NB4 (cell line): ENCODE measurements at regions not wholly inside any gene's neighbourhood (a gene's known extent, or its start where the extent isn't known, plus 50 kb on each side); places are given as distances from the start of the nearest gene placed in this dataset.

ENCODE experiments used
- MAX ChIP-seq: IDR thresholded peaks from 2 replicates; pipeline ENCODE4 v1.6.1; 2011; ENCODE audit warnings: low read depth, low read length
- POLR2A ChIP-seq: IDR thresholded peaks from 2 replicates; pipeline ENCODE4 v1.6.1; 2011; ENCODE audit warnings: mild to moderate bottlenecking; ENCODE audit not compliant: insufficient read length; ENCODE audit errors: extremely low read depth
- TF ChIP-seq, protein P1 (sequence below): IDR thresholded peaks from one replicate; pipeline ENCODE4 v1.5.1; 2012; ENCODE audit warnings: low read depth, low read length

DNA sequence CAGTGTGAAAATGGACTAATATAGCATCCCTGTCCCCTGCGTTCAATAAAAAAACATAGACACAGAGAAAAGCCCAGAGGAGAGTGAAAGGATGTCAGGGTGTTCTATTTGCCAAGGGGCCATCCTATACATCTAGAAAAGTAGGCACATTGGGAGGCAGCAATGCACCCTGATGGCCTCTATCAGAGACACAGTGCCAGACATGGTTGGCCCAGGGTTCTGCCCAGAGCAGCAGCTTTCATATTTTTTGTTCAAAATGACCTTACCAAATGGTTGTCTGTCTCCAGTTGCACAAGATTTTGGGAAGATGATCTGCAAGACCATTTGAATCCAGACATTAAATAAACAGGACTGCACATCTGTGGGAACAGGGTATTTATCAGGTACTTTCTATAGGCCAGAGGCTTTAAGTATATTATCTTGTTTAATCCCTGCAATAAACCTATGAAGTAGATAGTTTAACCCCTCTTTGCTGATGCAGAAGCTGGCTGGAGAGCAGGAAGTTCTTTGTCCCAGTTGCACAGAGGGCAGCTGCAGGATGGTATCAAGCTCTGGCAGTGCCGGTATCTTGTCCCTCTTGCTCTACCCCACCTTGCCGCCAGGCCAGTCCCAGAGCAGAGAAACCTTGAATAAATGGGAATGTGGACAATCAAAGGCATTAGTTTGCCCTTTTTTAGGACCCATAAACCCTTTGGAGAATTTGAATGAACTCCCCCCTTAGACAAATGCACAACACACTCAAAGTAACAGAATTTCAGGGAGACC lies 171.8 kb upstream of the PWP1 start:
- TF ChIP-seq, protein P1, sequence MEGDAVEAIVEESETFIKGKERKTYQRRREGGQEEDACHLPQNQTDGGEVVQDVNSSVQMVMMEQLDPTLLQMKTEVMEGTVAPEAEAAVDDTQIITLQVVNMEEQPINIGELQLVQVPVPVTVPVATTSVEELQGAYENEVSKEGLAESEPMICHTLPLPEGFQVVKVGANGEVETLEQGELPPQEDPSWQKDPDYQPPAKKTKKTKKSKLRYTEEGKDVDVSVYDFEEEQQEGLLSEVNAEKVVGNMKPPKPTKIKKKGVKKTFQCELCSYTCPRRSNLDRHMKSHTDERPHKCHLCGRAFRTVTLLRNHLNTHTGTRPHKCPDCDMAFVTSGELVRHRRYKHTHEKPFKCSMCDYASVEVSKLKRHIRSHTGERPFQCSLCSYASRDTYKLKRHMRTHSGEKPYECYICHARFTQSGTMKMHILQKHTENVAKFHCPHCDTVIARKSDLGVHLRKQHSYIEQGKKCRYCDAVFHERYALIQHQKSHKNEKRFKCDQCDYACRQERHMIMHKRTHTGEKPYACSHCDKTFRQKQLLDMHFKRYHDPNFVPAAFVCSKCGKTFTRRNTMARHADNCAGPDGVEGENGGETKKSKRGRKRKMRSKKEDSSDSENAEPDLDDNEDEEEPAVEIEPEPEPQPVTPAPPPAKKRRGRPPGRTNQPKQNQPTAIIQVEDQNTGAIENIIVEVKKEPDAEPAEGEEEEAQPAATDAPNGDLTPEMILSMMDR = no peak
- TF ChIP-seq POLR2A (no peak), MAX (no peak)
